ENCODE measurements at regions not wholly inside any gene's neighbourhood (a gene's known extent, or its start where the extent isn't known, plus 50 kb on each side); places are given as distances from the start of the nearest gene placed in this dataset.

DNA sequence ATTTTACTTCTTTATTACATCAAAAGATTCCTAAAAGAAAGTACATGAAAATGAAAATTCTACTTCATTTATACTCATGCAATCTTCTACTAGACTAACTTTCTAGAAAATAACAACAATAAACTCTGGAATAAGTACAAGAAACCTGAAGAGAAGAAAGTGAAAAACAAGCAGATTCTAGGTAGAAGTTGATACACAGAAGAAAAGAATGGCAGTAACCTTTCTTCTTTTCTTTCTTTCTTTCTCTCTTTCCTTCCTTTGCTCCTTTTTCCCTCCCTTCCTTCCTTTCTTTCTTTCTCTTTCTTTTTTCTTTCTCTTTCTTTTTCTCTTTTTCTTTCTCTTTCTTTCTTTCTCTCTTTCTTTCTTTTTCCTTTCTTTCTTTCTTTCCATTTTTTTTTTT lies 541.7 kb upstream of the ANKRD30A start:
- Histone ChIP-seq H3K36me3 (no peaks in the 10 kb centered on the region), H3K4me3 (no peak overlapping the region), H3K4me1 (no peaks in the 10 kb centered on the region), H3K9me3 (no peaks in the 10 kb centered on the region), H3K27ac (no peak overlapping the region), H3K27me3 (no peaks in the 10 kb centered on the region)
- DNase-seq (no peak), ATAC-seq (no peak)
- intact Hi-C loops (cut with DNase I) = no loop called here
- TF ChIP-seq POLR2A (IDR thresholded peaks at IDR 0.05) (no peak), CTCF (IDR thresholded peaks at IDR 0.05) (no peak)

DNA sequence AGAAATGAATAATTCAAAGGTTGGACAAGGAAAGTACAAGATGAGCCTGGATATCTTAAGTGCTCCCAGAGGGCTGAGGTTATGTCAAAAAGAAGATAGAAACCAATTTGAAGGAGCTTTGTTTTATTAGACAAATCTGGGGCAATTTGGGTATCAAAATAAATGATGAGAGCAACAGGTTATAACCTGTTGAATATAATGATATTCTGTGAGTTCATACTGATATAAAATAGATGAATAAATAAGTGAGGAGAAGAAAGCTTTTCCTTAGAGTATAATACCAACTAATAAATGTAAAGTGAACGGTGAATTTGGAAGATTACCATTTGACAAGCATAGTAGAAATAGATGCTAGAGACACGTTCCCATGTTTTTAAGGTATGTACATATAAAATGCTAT lies 544.2 kb upstream of the ANKRD30A start:
- 63% methylated on average over 2 of the region's 2 CpGs for WGBS (ENCODE audit: insufficient coverage, low coverage, low lambda C conversion rate, missing lambda C conversion rate)
- intact Hi-C loops (cut with DNase I) = no loop called here

GRCh38 chr10:36578306-36578705 lies 547.1 kb upstream of the ANKRD30A start:
- Histone ChIP-seq H3K4me3 (no peak overlapping the region), H3K4me1 (no peaks in the 10 kb centered on the region), H3K9me3 (no peaks in the 10 kb centered on the region), H3K27ac (no peak overlapping the region), H3K27me3 (no peaks in the 10 kb centered on the region), H3K36me3 (no peaks in the 10 kb centered on the region)
- 78% methylated on average over 5 of the region's 5 CpGs for WGBS (ENCODE audit: insufficient coverage, low coverage, low lambda C conversion rate, missing lambda C conversion rate)
- ATAC-seq (no peak), DNase-seq (no peak)
- intact Hi-C loops (cut with DNase I) = no loop called here
- no peak for TF ChIP-seq POLR2A (IDR thresholded peaks at IDR 0.05)
- TF ChIP-seq CTCF (IDR thresholded peaks at IDR 0.05) = no peak

More for the DNA sequence above, 544.2 kb upstream of the ANKRD30A start:
- Histone ChIP-seq H3K36me3 (no peaks in the 10 kb centered on the region), H3K4me1 (no peaks in the 10 kb centered on the region), H3K27me3 (no peaks in the 10 kb centered on the region), H3K27ac (no peak overlapping the region), H3K4me3 (no peak overlapping the region), H3K9me3 (no peaks in the 10 kb centered on the region)
- TF ChIP-seq POLR2A (IDR thresholded peaks at IDR 0.05) (no peak), CTCF (IDR thresholded peaks at IDR 0.05) (no peak)
- no peak for ATAC-seq
- no peak for DNase-seq

GRCh38 chr10:36577126-36577525 lies 548.3 kb upstream of the ANKRD30A start:
- whole genome bisulfite sequencing (ENCODE audit: insufficient coverage, low coverage, low lambda C conversion rate, missing lambda C conversion rate) = 25% methylated on average over 1 of the region's 1 CpG
- no peaks in the 10 kb centered on the region for H3K9me3 ChIP-seq
- no peak for ATAC-seq

More at GRCh38 chr10:36577126-36577525, 548.3 kb upstream of the ANKRD30A start:
- no peak overlapping the region for H3K27ac ChIP-seq
- intact Hi-C loops (cut with DNase I) = no loop called here
- H3K27me3 ChIP-seq = no peaks in the 10 kb centered on the region
- H3K36me3 ChIP-seq = no peaks in the 10 kb centered on the region
- H3K4me3 ChIP-seq = no peak overlapping the region
- no peaks in the 10 kb centered on the region for H3K4me1 ChIP-seq
- DNase-seq = no peak
- TF ChIP-seq POLR2A (IDR thresholded peaks at IDR 0.05) = no peak
- no peak for TF ChIP-seq CTCF (IDR thresholded peaks at IDR 0.05)

All from right lobe of liver (tissue), 6 donors.